GM18520 (cell line): ENCODE measurements at regions not wholly inside any gene's neighbourhood (a gene's known extent, or its start where the extent isn't known, plus 50 kb on each side); places are given as distances from the start of the nearest gene placed in this dataset.

Source experiments
- ATAC-seq: cut with Tn5 transposase; IDR thresholded peaks from one replicate; pipeline ENCODE4 v1.9.1; 2021; ENCODE audit not compliant: unreplicated experiment

GRCh38 chr1:23615852-23616251, 56.6 kb upstream of the ID3 start:
- ATAC-seq, result no peak

- no peak for ATAC-seq
Measured at GRCh38 chr1:23615423-23615822, 56.1 kb upstream of the ID3 start.

GRCh38 chr1:23614032-23614660, 54.8 kb upstream of the ID3 start:
- no peak for ATAC-seq

DNA sequence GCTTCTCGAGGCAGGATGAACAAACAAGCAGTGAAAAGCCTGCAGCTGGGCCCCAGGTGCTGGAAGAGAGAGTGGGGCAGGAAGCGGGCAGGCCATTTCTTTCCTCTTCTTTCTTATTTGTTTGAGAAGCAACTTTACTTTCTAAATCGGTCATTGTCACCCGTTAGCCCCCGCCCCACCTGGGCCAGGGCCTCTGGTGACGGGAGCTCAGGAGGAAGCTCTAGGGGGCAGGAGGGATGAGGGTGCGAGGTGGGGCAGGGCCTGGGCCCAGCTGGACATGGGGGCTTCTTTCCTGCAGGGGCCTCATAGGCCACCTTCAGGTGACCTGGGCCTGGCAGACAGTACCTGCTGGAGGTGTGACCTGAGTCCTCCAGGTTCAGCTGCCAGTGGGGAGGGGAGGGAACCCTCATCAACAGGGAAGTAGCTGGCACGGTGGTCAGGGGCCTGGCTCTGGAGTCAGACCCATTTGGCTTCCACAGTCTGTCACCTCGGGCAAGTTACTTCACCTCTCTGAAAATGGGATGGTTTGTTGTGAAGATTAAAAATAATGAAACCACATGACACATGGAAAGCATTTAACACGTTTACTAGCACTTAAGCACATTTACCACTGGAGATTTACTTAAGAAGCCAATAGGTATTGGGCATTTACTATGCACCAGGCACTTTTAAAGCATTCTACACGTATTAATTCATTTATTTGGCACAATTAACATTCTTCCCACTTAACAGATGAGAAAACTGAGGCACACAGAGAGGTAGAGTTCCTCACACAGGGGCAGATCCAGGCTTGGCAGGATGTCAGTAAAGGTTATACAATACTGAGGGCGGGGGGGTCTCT, 54.1 kb upstream of the ID3 start:
- no peak for ATAC-seq

- no peak for ATAC-seq
Measured at GRCh38 chr1:23611601-23612327, 52.5 kb upstream of the ID3 start.

- no peak for ATAC-seq
Measured at GRCh38 chr1:23610677-23611076, 51.4 kb upstream of the ID3 start.

DNA sequence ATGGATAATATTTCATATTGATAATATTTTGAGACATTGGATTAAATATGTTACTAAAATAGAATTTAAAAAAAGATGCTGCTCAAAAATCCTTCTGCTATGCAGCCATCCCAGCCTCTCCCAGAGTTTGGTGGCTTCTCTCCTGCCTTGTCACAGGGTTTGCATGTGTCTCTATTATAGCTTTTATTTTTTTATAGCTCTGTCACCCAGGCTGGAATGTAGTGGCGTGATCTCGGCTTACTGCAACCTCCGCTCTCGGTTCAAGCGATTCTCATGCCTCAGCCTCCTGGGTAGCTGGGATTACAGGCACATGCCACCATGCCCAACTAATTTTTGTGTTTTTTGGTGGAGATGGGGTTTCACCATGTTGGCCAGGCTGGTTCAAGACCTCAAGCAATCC, 50.7 kb upstream of the ID3 start:
- no peak for ATAC-seq
